OCI-LY1 (cell line): ENCODE measurements at regions not wholly inside any gene's neighbourhood (a gene's known extent, or its start where the extent isn't known, plus 50 kb on each side); places are given as distances from the start of the nearest gene placed in this dataset.

Experiments used
- EZH2 ChIP-seq: fragments of 200-600 bp; sonication (generic), shearing (Covaris generic); IDR thresholded peaks from 2 replicates; pipeline ENCODE4 v1.8.0; 2017; ENCODE audit warnings: borderline replicate concordance, mixed run types, mild to moderate bottlenecking, antibody characterized with exemption, low read length, moderate library complexity, mixed read lengths
- TF ChIP-seq, protein P1 (sequence below): fragments of 200-600 bp; sonication (generic), shearing (Covaris generic); IDR thresholded peaks from 2 replicates; pipeline ENCODE4 v1.5.1; 2017; ENCODE audit warnings: mild to moderate bottlenecking, antibody characterized with exemption, low read length, moderate library complexity, mixed read lengths

DNA sequence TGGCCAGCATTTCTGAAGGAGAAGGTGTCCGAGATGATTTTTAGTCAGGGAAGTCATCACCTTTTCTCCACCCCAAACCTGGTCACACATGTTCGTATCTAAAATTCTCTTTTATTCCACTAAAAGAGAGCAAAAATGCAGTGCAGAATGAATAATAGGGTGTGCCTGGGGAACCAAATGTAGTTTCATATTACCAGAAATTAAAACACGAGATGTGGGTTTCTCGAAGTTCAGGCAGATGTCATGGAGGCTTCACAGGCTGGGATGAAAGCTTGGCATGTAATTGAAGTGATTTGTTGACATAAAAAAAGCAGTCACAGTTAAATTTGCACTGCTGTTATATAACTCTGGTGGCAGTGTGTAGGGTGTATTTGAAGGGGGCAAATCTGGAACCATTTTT lies 165.5 kb upstream of the PDE5A start:
- TF ChIP-seq, protein P1, sequence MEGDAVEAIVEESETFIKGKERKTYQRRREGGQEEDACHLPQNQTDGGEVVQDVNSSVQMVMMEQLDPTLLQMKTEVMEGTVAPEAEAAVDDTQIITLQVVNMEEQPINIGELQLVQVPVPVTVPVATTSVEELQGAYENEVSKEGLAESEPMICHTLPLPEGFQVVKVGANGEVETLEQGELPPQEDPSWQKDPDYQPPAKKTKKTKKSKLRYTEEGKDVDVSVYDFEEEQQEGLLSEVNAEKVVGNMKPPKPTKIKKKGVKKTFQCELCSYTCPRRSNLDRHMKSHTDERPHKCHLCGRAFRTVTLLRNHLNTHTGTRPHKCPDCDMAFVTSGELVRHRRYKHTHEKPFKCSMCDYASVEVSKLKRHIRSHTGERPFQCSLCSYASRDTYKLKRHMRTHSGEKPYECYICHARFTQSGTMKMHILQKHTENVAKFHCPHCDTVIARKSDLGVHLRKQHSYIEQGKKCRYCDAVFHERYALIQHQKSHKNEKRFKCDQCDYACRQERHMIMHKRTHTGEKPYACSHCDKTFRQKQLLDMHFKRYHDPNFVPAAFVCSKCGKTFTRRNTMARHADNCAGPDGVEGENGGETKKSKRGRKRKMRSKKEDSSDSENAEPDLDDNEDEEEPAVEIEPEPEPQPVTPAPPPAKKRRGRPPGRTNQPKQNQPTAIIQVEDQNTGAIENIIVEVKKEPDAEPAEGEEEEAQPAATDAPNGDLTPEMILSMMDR, result no peak
- TF ChIP-seq EZH2, result no peak
